ENCODE measurements at regions not wholly inside any gene's neighbourhood (a gene's known extent, or its start where the extent isn't known, plus 50 kb on each side); places are given as distances from the start of the nearest gene placed in this dataset.

- H3K4me1 Mint-ChIP-seq, result no peaks in the 10 kb centered on the region
- WGBS, 2 experiments (ENCODE audit: insufficient coverage in 1 of 2, insufficient read length in 1 of 2), result 57 to 67% methylated on average over 3 of the region's 3 CpGs
Observed at GRCh38 chr10:62738916-62739315, 65.6 kb upstream of the ADO start.

DNA sequence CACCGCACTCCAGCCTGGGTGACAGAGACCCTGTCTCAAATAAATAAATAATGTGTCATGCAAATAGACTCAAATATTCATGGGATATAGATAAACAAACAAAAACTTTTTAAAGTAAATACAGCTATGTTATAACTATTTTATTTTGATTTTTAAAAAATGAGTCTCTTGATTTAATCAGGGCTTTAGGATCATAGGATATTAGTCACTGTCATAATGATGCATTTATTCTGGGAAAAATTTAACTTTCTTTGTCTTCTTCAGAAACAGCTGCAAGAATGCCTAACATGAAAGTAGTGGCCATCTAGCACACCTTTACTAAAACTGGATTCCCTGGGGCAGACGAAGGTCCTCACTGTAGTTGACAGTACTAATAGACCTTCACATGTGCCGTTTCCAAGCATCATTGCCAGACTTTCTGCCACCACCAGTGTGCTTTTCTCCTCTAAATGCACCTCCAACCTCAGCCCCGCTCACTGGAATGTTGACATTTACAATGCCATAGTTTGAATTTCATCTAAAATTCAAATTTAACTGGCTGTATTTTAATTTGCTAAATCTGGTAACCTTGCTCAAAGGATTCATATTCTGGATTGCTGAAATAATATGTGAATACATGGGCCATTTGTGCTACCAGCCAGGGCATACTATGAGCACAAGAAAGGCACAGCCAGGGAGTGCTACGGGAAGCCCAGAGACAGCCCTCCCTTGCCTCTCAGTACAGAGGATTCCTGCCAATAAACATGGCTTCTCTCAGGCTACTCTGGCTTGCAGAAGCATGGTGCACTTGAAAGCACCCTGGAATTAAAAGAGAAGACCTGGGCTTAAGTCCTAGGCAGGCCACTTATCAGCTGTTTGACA is 63.4 kb upstream of the ADO start:
- Mint-ChIP-seq H3K4me3 (no peak overlapping the region), H3K27me3 (ENCODE audit: insufficient read depth) (peaks cover 2% of the 10 kb centered on the region), H3K27ac (no peak overlapping the region), H3K4me1 (no peaks in the 10 kb centered on the region), H3K36me3 (ENCODE audit: low read depth) (no peaks in the 10 kb centered on the region), H3K9me3 (no peaks in the 10 kb centered on the region)
- H3K9ac ChIP-seq (ENCODE audit: extremely low read depth, low read length, poor library complexity, severe bottlenecking), result no peak overlapping the region
- no peak for DNase-seq
- H3K4me1 ChIP-seq (ENCODE audit: control insufficient read depth, insufficient read depth, low read length), result no peaks in the 10 kb centered on the region
- H3K36me3 ChIP-seq (ENCODE audit: control insufficient read depth, insufficient read depth, low read length), result no peaks in the 10 kb centered on the region
- no peak overlapping the region for H3K4me3 ChIP-seq (ENCODE audit: low read length)
- H3K27ac ChIP-seq (ENCODE audit: low read depth, low read length), result no peak overlapping the region
- H3K27me3 ChIP-seq (ENCODE audit: control insufficient read depth, insufficient read depth, low read length, poor library complexity, severe bottlenecking), result peaks cover 20% of the 10 kb centered on the region
- H3K9me3 ChIP-seq (ENCODE audit: control insufficient read depth, low read length), result no peaks in the 10 kb centered on the region
- TF ChIP-seq, protein P1, sequence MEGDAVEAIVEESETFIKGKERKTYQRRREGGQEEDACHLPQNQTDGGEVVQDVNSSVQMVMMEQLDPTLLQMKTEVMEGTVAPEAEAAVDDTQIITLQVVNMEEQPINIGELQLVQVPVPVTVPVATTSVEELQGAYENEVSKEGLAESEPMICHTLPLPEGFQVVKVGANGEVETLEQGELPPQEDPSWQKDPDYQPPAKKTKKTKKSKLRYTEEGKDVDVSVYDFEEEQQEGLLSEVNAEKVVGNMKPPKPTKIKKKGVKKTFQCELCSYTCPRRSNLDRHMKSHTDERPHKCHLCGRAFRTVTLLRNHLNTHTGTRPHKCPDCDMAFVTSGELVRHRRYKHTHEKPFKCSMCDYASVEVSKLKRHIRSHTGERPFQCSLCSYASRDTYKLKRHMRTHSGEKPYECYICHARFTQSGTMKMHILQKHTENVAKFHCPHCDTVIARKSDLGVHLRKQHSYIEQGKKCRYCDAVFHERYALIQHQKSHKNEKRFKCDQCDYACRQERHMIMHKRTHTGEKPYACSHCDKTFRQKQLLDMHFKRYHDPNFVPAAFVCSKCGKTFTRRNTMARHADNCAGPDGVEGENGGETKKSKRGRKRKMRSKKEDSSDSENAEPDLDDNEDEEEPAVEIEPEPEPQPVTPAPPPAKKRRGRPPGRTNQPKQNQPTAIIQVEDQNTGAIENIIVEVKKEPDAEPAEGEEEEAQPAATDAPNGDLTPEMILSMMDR (conservative IDR thresholded peaks at IDR 0.05), result no peak
- WGBS, 2 experiments (ENCODE audit: insufficient coverage in 1 of 2, insufficient read length in 1 of 2), result 94 to 100% methylated on average over 4 to 5 of the region's 5 CpGs

More at GRCh38 chr10:62738916-62739315, 65.6 kb upstream of the ADO start:
- Mint-ChIP-seq H3K36me3 (ENCODE audit: low read depth) (no peaks in the 10 kb centered on the region), H3K27me3 (ENCODE audit: insufficient read depth) (peaks cover 2% of the 10 kb centered on the region), H3K9me3 (no peaks in the 10 kb centered on the region), H3K4me3 (no peak overlapping the region), H3K27ac (no peak overlapping the region)
- no peak overlapping the region for H3K27ac ChIP-seq (ENCODE audit: low read depth, low read length)
- H3K4me3 ChIP-seq (ENCODE audit: low read length), result no peak overlapping the region
- TF ChIP-seq, protein P1 (conservative IDR thresholded peaks at IDR 0.05), result no peak
- H3K36me3 ChIP-seq (ENCODE audit: control insufficient read depth, insufficient read depth, low read length), result no peaks in the 10 kb centered on the region
- H3K27me3 ChIP-seq (ENCODE audit: control insufficient read depth, insufficient read depth, low read length, poor library complexity, severe bottlenecking), result peaks cover 37% of the 10 kb centered on the region
- DNase-seq, result no peak
- no peak overlapping the region for H3K9ac ChIP-seq (ENCODE audit: extremely low read depth, low read length, poor library complexity, severe bottlenecking)
- H3K4me1 ChIP-seq (ENCODE audit: control insufficient read depth, insufficient read depth, low read length), result no peaks in the 10 kb centered on the region
- no peaks in the 10 kb centered on the region for H3K9me3 ChIP-seq (ENCODE audit: control insufficient read depth, low read length)

GRCh38 chr10:62741996-62742395 is 62.5 kb upstream of the ADO start:
- Mint-ChIP-seq H3K9me3 (no peaks in the 10 kb centered on the region), H3K4me3 (no peak overlapping the region), H3K27me3 (ENCODE audit: insufficient read depth) (peaks cover 2% of the 10 kb centered on the region), H3K36me3 (ENCODE audit: low read depth) (no peaks in the 10 kb centered on the region), H3K27ac (no peak overlapping the region), H3K4me1 (no peaks in the 10 kb centered on the region)
- Histone ChIP-seq H3K9ac (ENCODE audit: extremely low read depth, low read length, poor library complexity, severe bottlenecking) (no peak overlapping the region), H3K4me1 (ENCODE audit: control insufficient read depth, insufficient read depth, low read length) (no peaks in the 10 kb centered on the region), H3K36me3 (ENCODE audit: control insufficient read depth, insufficient read depth, low read length) (no peaks in the 10 kb centered on the region), H3K27ac (ENCODE audit: low read depth, low read length) (no peak overlapping the region), H3K4me3 (ENCODE audit: low read length) (no peak overlapping the region), H3K9me3 (ENCODE audit: control insufficient read depth, low read length) (no peaks in the 10 kb centered on the region), H3K27me3 (ENCODE audit: control insufficient read depth, insufficient read depth, low read length, poor library complexity, severe bottlenecking) (peaks cover 15% of the 10 kb centered on the region)
- WGBS, 2 experiments (ENCODE audit: insufficient coverage in 1 of 2, insufficient read length in 1 of 2), result 99 to 100% methylated on average over 2 to 7 of the region's 7 CpGs
- TF ChIP-seq, protein P1 (conservative IDR thresholded peaks at IDR 0.05), result no peak
- no peak for DNase-seq

Measured in endodermal cell (in vitro differentiated cells).